ENCODE measurements at regions not wholly inside any gene's neighbourhood (a gene's known extent, or its start where the extent isn't known, plus 50 kb on each side); places are given as distances from the start of the nearest gene placed in this dataset.

DNA sequence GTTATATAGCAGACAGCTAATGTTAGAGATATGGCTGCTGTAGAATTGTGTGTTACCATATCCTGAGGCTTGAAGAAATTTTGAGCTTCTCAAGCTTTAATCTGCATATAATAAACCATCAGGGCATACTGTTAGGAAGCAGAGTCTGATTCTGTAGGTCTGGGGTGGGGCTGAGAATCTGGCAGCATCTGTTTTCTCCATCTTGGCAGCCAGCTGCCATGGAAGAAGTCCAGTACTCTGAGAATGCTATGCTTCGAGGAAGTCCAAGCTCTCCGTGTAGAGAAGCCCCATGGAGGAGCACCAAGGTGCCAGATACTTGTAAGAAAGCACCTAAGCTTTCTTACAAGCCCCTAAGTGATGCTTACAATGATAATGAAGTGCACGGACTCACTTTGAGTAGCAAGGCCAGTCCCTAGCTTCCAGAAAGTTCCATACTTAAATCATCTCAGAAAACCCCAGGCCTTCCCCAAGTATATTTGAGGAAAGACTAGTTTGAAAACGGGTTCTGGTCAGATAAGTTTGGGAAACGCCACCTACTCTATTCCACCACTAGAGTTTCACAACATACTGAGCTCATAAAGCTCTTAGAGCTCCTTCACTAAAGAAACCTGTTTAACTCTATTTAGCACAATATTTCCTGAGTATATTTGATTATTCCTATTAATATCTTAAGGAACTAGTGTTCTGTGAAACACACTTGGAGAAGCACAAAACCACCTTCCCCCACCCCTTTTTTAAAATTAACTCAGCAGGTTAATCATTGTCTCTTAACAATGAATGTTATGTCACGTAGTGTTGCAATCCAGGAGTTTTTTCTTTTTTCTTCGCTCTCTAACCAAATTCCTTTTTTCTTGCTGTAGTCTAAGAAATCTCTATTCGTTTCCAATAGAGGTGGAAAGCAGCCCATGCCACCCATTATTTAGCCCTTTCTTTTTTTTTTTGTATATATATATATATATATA is 59.9 kb upstream of the RASGRP1 start:
- no peak overlapping the region for H4K91ac ChIP-seq (ENCODE audit: low read depth, low read length)
- H2AK5ac ChIP-seq (ENCODE audit: low read length), result no peak overlapping the region
- no peak overlapping the region for H4K12ac ChIP-seq (ENCODE audit: low read depth, low read length)
- peaks cover 0 to 2% of the 10 kb centered on the region in 2 experiments for H3K4me1 ChIP-seq (ENCODE audit: control insufficient read depth in 1 of 2, insufficient read depth in 2 of 2, low read length in 2 of 2)
- DNase-seq, result peak in 1 of 2 donors; percentile 84
- no peak overlapping the region for H3K9ac ChIP-seq (ENCODE audit: low read length)
- H3K4me2 ChIP-seq (ENCODE audit: low read length), result no peak overlapping the region
- no peaks in the 10 kb centered on the region for H3K9me3 ChIP-seq (ENCODE audit: insufficient read depth, low read depth, low read length)
- no peak overlapping the region for H2AFZ ChIP-seq (ENCODE audit: insufficient read depth, low read length, poor library complexity)
- no peak overlapping the region for H3K4ac ChIP-seq (ENCODE audit: low read depth, low read length)
- WGBS (ENCODE audit: extremely low coverage, insufficient coverage, insufficient read length), result no CpG with 5 or more reads among the region's 8 CpGs
- H2BK12ac ChIP-seq (ENCODE audit: low read length), result no peak overlapping the region
- H3K79me1 ChIP-seq (ENCODE audit: low read length), result no peaks in the 10 kb centered on the region
- no peak overlapping the region for H3K27ac ChIP-seq (ENCODE audit: low read depth, low read length)
- no peak overlapping the region for H3K4me3 ChIP-seq (ENCODE audit: low read depth, low read length)
- no peak overlapping the region for H2BK120ac ChIP-seq (ENCODE audit: insufficient read depth, low read length, poor library complexity)
- H3K79me2 ChIP-seq (ENCODE audit: control insufficient read depth, insufficient read depth, low read length, poor library complexity), result no peaks in the 10 kb centered on the region
- H3K23ac ChIP-seq (ENCODE audit: low read length), result no peak overlapping the region
- H2BK5ac ChIP-seq (ENCODE audit: low read depth, low read length, poor library complexity), result no peak overlapping the region
- H3K14ac ChIP-seq (ENCODE audit: low read length), result no peak overlapping the region
- H3K18ac ChIP-seq (ENCODE audit: low read length), result no peak overlapping the region
- H4K8ac ChIP-seq (ENCODE audit: low read depth, low read length), result no peak overlapping the region
- H3K27me3 ChIP-seq (ENCODE audit: insufficient read depth, low read length), result no peaks in the 10 kb centered on the region
- no peaks in the 10 kb centered on the region for H3K36me3 ChIP-seq (ENCODE audit: control insufficient read depth in 1 of 2, insufficient read depth in 2 of 2, low read length in 2 of 2)

DNA sequence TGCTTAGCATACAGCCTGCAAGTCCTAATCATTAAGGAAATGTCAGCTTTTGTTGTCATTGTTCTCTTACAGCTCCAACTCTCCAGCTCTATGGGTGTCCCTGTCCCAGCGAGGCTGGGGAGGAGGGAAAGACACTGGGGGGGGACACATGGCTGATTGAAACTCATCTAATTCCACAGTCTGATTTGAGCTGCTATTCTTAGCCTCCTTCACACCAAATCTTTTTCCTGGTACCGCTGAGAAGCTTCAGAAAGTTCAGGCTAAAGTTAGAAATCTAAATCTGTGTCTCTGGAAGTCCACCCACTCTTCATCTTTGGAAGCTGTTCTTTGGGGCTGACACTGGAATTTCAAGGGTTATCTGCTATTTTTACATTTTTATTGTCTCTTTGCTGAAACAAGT is 61.3 kb upstream of the RASGRP1 start:
- no peak overlapping the region for H4K12ac ChIP-seq (ENCODE audit: low read depth, low read length)
- no peaks in the 10 kb centered on the region for H3K79me2 ChIP-seq (ENCODE audit: control insufficient read depth, insufficient read depth, low read length, poor library complexity)
- no peak overlapping the region for H2BK12ac ChIP-seq (ENCODE audit: low read length)
- H3K36me3 ChIP-seq (ENCODE audit: control insufficient read depth in 1 of 2, insufficient read depth in 2 of 2, low read length in 2 of 2), result no peaks in the 10 kb centered on the region
- no peak overlapping the region for H4K91ac ChIP-seq (ENCODE audit: low read depth, low read length)
- H2BK120ac ChIP-seq (ENCODE audit: insufficient read depth, low read length, poor library complexity), result no peak overlapping the region
- no peaks in the 10 kb centered on the region for H3K27me3 ChIP-seq (ENCODE audit: insufficient read depth, low read length)
- H3K4ac ChIP-seq (ENCODE audit: low read depth, low read length), result no peak overlapping the region
- no peak overlapping the region for H2AFZ ChIP-seq (ENCODE audit: insufficient read depth, low read length, poor library complexity)
- no peak overlapping the region for H3K27ac ChIP-seq (ENCODE audit: low read depth, low read length)
- no peak overlapping the region for H3K9ac ChIP-seq (ENCODE audit: low read length)
- no peak overlapping the region for H3K18ac ChIP-seq (ENCODE audit: low read length)
- H2AK5ac ChIP-seq (ENCODE audit: low read length), result no peak overlapping the region
- no peaks in the 10 kb centered on the region for H3K9me3 ChIP-seq (ENCODE audit: insufficient read depth, low read depth, low read length)
- no peaks in the 10 kb centered on the region for H3K79me1 ChIP-seq (ENCODE audit: low read length)
- peaks cover 0 to 2% of the 10 kb centered on the region in 2 experiments for H3K4me1 ChIP-seq (ENCODE audit: control insufficient read depth in 1 of 2, insufficient read depth in 2 of 2, low read length in 2 of 2)
- H3K4me3 ChIP-seq (ENCODE audit: low read depth, low read length), result no peak overlapping the region
- no peak overlapping the region for H2BK5ac ChIP-seq (ENCODE audit: low read depth, low read length, poor library complexity)
- H3K23ac ChIP-seq (ENCODE audit: low read length), result no peak overlapping the region
- no peak overlapping the region for H3K14ac ChIP-seq (ENCODE audit: low read length)
- no peak for DNase-seq
- H4K8ac ChIP-seq (ENCODE audit: low read depth, low read length), result no peak overlapping the region
- WGBS (ENCODE audit: extremely low coverage, insufficient coverage, insufficient read length), result no CpG with 5 or more reads among the region's 2 CpGs
- no peak overlapping the region for H3K4me2 ChIP-seq (ENCODE audit: low read length)

DNA sequence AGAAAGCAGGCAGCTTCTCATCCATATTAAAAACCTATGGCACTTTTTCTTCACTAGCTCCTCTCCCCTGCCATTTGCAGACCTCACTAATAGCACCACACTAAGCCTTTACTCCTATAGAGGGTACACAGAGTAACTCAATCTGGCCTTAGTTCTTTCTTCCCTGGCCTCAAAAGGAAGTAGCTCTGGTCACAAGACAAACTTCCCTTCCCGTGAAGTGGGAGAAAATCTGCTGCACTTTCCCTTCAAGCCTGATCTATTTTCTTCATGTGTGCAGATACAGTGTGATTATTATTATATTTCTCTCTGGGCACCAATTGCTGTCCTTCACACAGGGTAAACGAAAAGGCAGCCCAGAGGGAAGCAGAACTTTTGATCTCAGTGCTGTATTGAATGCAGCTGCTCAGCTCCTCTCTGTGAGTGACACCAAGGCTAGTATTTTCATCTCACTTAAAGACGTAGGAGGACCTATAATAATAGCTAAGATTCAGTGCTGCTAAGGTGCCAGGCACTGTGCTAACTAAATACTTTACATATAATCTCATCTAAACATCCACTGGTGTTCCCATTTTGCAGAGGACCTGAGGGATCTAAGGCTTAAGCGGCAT is 61.9 kb upstream of the RASGRP1 start:
- Histone ChIP-seq H3K9ac (ENCODE audit: low read length) (no peak overlapping the region), H3K27me3 (ENCODE audit: insufficient read depth, low read length) (no peaks in the 10 kb centered on the region), H4K91ac (ENCODE audit: low read depth, low read length) (no peak overlapping the region), H3K4ac (ENCODE audit: low read depth, low read length) (no peak overlapping the region), H2BK12ac (ENCODE audit: low read length) (no peak overlapping the region), H3K14ac (ENCODE audit: low read length) (no peak overlapping the region), H3K18ac (ENCODE audit: low read length) (no peak overlapping the region), H4K12ac (ENCODE audit: low read depth, low read length) (no peak overlapping the region), H2AK5ac (ENCODE audit: low read length) (no peak overlapping the region), H2BK120ac (ENCODE audit: insufficient read depth, low read length, poor library complexity) (no peak overlapping the region), H3K9me3 (ENCODE audit: insufficient read depth, low read depth, low read length) (no peaks in the 10 kb centered on the region), H3K79me1 (ENCODE audit: low read length) (no peaks in the 10 kb centered on the region), H3K4me2 (ENCODE audit: low read length) (no peak overlapping the region), H2AFZ (ENCODE audit: insufficient read depth, low read length, poor library complexity) (no peak overlapping the region), H3K36me3 (ENCODE audit: control insufficient read depth in 1 of 2, insufficient read depth in 2 of 2, low read length in 2 of 2) (no peaks in the 10 kb centered on the region), H3K27ac (ENCODE audit: low read depth, low read length) (no peak overlapping the region), H4K8ac (ENCODE audit: low read depth, low read length) (no peak overlapping the region), H2BK5ac (ENCODE audit: low read depth, low read length, poor library complexity) (no peak overlapping the region), H3K23ac (ENCODE audit: low read length) (no peak overlapping the region), H3K79me2 (ENCODE audit: control insufficient read depth, insufficient read depth, low read length, poor library complexity) (no peaks in the 10 kb centered on the region), H3K4me1 (ENCODE audit: control insufficient read depth in 1 of 2, insufficient read depth in 2 of 2, low read length in 2 of 2) (peaks cover 0 to 2% of the 10 kb centered on the region in 2 experiments), H3K4me3 (ENCODE audit: low read depth, low read length) (no peak overlapping the region)
- no CpG with 5 or more reads among the region's 4 CpGs for WGBS (ENCODE audit: extremely low coverage, insufficient coverage, insufficient read length)
- no peak for DNase-seq

DNA sequence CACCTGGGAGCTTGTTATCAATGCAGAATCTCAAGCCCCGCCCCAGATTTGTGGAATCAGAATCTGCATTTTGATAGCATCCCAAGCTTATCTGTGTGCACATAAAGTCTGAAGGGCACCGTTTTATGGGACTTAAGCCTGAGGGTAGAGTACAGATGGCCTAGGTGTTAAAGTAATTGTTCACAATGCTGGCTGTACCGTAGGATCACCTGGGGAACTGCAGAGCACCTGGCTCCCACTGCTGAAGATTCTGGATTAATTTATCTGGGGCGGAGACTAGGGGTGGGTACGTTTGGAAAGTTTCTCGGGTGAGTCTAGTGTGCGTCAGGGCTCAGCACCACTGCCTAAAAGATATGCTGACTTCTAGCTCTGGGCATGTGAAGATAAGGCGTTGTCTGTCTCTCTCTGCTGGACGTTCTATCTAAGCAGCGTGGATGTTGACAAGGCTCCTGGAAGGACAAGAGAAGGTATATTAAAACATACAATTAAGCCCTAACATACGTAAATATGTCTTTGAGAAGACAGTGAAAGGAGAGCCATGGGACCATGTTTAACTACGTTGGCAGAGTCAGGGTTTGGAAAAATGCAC is 63.2 kb upstream of the RASGRP1 start:
- no peak overlapping the region for H2AK5ac ChIP-seq (ENCODE audit: low read length)
- H4K12ac ChIP-seq (ENCODE audit: low read depth, low read length), result no peak overlapping the region
- no peak overlapping the region for H2BK12ac ChIP-seq (ENCODE audit: low read length)
- peaks cover 0 to 2% of the 10 kb centered on the region in 2 experiments for H3K4me1 ChIP-seq (ENCODE audit: control insufficient read depth in 1 of 2, insufficient read depth in 2 of 2, low read length in 2 of 2)
- no peaks in the 10 kb centered on the region for H3K27me3 ChIP-seq (ENCODE audit: insufficient read depth, low read length)
- no peak overlapping the region for H3K4ac ChIP-seq (ENCODE audit: low read depth, low read length)
- no peak overlapping the region for H3K27ac ChIP-seq (ENCODE audit: low read depth, low read length)
- H2AFZ ChIP-seq (ENCODE audit: insufficient read depth, low read length, poor library complexity), result no peak overlapping the region
- H2BK120ac ChIP-seq (ENCODE audit: insufficient read depth, low read length, poor library complexity), result no peak overlapping the region
- no peak overlapping the region for H4K91ac ChIP-seq (ENCODE audit: low read depth, low read length)
- no peak overlapping the region for H3K4me2 ChIP-seq (ENCODE audit: low read length)
- no peak overlapping the region for H3K4me3 ChIP-seq (ENCODE audit: low read depth, low read length)
- H3K36me3 ChIP-seq (ENCODE audit: control insufficient read depth in 1 of 2, insufficient read depth in 2 of 2, low read length in 2 of 2), result no peaks in the 10 kb centered on the region
- H4K8ac ChIP-seq (ENCODE audit: low read depth, low read length), result no peak overlapping the region
- peak in 1 of 2 donors; percentile 45 for DNase-seq
- WGBS (ENCODE audit: extremely low coverage, insufficient coverage, insufficient read length), result no CpG with 5 or more reads among the region's 12 CpGs
- H3K9me3 ChIP-seq (ENCODE audit: insufficient read depth, low read depth, low read length), result no peaks in the 10 kb centered on the region
- H3K18ac ChIP-seq (ENCODE audit: low read length), result no peak overlapping the region
- H3K79me1 ChIP-seq (ENCODE audit: low read length), result no peaks in the 10 kb centered on the region
- no peak overlapping the region for H3K9ac ChIP-seq (ENCODE audit: low read length)
- H3K14ac ChIP-seq (ENCODE audit: low read length), result peak overlapping the region; percentile 18
- H2BK5ac ChIP-seq (ENCODE audit: low read depth, low read length, poor library complexity), result no peak overlapping the region
- H3K79me2 ChIP-seq (ENCODE audit: control insufficient read depth, insufficient read depth, low read length, poor library complexity), result no peaks in the 10 kb centered on the region
- no peak overlapping the region for H3K23ac ChIP-seq (ENCODE audit: low read length)

All from trophoblast cell (in vitro differentiated cells and primary cell).